ENCODE measurements at regions not wholly inside any gene's neighbourhood (a gene's known extent, or its start where the extent isn't known, plus 50 kb on each side); places are given as distances from the start of the nearest gene placed in this dataset.
"Not testable (repeated sequence)": the region's sequence is repeated elsewhere in the genome, so short reads cannot be mapped to it uniquely, and the experiment has no call there.

DNA sequence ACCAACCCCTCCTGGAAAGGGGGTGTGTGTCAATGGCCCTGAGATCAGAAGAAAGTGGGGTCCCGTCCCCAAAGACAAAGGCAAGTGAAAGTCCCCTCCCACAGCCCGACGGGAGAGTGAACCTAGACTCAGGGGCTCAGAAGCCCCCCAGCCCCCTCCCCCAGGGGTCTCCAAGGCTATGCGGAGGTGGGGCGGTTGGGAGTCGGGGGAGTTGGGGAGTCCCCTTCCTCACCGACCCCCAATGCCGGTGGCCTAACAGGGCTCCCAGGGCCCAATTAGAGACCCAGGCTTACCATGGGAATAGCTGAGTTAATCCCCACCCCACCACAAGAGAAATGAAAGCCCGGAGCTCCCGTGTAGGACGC lies 105.4 kb downstream of the SPATA31A6 start:
- H3K4me2 ChIP-seq (ENCODE audit: low read length); H3K27me3 ChIP-seq (ENCODE audit: insufficient read depth, low read length); H2BK5ac ChIP-seq (ENCODE audit: low read depth, low read length, poor library complexity); H3K4me1 ChIP-seq (ENCODE audit: control insufficient read depth in 1 of 2, insufficient read depth in 2 of 2, low read length in 2 of 2); H4K8ac ChIP-seq (ENCODE audit: low read depth, low read length); H3K4ac ChIP-seq (ENCODE audit: low read depth, low read length); H3K9ac ChIP-seq (ENCODE audit: low read length); H2AK5ac ChIP-seq (ENCODE audit: low read length); H3K79me2 ChIP-seq (ENCODE audit: control insufficient read depth, insufficient read depth, low read length, poor library complexity); H3K14ac ChIP-seq (ENCODE audit: low read length); H2BK120ac ChIP-seq (ENCODE audit: insufficient read depth, low read length, poor library complexity); H3K36me3 ChIP-seq (ENCODE audit: control insufficient read depth in 1 of 2, insufficient read depth in 2 of 2, low read length in 2 of 2); DNase-seq; H3K27ac ChIP-seq (ENCODE audit: low read depth, low read length); H3K23ac ChIP-seq (ENCODE audit: low read length); H3K79me1 ChIP-seq (ENCODE audit: low read length); H3K18ac ChIP-seq (ENCODE audit: low read length); H4K12ac ChIP-seq (ENCODE audit: low read depth, low read length); H4K91ac ChIP-seq (ENCODE audit: low read depth, low read length); H2BK12ac ChIP-seq (ENCODE audit: low read length); H3K9me3 ChIP-seq (ENCODE audit: insufficient read depth, low read depth, low read length); H3K4me3 ChIP-seq (ENCODE audit: low read depth, low read length); H2AFZ ChIP-seq (ENCODE audit: insufficient read depth, low read length, poor library complexity): not testable (repeated sequence)
- no CpG with 5 or more reads among the region's 11 CpGs for WGBS (ENCODE audit: extremely low coverage, insufficient coverage, insufficient read length)

DNA sequence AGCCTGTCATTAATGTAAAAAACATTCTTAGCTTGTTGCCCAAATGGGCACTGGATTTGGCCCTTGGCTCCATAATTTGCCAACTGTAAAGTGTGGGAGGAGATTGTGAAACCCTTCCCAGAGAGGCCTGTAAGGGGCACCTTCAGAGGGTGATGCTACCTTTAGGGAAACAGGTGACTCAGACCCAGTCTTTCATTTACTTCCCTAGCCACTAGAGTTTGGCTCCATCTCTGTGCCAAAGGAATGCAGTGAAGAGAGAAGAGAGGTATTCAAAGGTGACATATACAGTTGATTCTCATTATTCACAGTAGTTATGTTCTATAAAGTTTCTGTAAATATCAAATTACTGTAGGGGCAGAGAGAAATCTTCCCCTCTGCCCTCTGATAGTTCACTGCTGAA lies 116.7 kb downstream of the SPATA31A6 start:
- not testable (repeated sequence) for H3K79me2 ChIP-seq (ENCODE audit: control insufficient read depth, insufficient read depth, low read length, poor library complexity); H4K91ac ChIP-seq (ENCODE audit: low read depth, low read length); H2AK5ac ChIP-seq (ENCODE audit: low read length); H2BK120ac ChIP-seq (ENCODE audit: insufficient read depth, low read length, poor library complexity); H3K79me1 ChIP-seq (ENCODE audit: low read length); H3K4ac ChIP-seq (ENCODE audit: low read depth, low read length); H3K9me3 ChIP-seq (ENCODE audit: insufficient read depth, low read depth, low read length); H3K18ac ChIP-seq (ENCODE audit: low read length); H2AFZ ChIP-seq (ENCODE audit: insufficient read depth, low read length, poor library complexity); H3K27ac ChIP-seq (ENCODE audit: low read depth, low read length); H3K9ac ChIP-seq (ENCODE audit: low read length); H3K4me1 ChIP-seq (ENCODE audit: control insufficient read depth in 1 of 2, insufficient read depth in 2 of 2, low read length in 2 of 2); H2BK5ac ChIP-seq (ENCODE audit: low read depth, low read length, poor library complexity); H3K23ac ChIP-seq (ENCODE audit: low read length); H3K36me3 ChIP-seq (ENCODE audit: control insufficient read depth in 1 of 2, insufficient read depth in 2 of 2, low read length in 2 of 2); H3K4me3 ChIP-seq (ENCODE audit: low read depth, low read length); H3K14ac ChIP-seq (ENCODE audit: low read length); H2BK12ac ChIP-seq (ENCODE audit: low read length); H4K8ac ChIP-seq (ENCODE audit: low read depth, low read length); H4K12ac ChIP-seq (ENCODE audit: low read depth, low read length); DNase-seq; H3K27me3 ChIP-seq (ENCODE audit: insufficient read depth, low read length); H3K4me2 ChIP-seq (ENCODE audit: low read length)

DNA sequence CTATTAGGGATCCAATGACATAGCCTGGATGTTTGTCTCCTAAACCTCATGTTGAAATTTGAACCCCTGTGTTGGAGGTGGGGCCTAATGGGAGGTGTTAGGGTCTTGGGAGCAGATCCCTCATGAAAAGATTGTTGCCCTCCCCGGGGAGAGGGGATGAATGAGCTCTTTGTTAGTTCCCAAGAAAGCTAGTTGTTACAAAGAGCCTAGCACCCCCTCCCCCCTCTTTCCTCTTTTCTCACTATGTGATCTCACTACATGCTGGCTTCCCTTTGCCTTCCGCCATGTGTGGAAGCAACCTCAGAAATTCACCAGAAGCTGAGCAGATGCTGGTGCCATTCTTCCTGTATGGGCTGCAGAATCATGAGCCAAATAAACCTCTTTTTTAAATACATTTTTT lies 123.2 kb downstream of the SPATA31A6 start:
- not testable (repeated sequence) for H3K9ac ChIP-seq (ENCODE audit: low read length); H2BK5ac ChIP-seq (ENCODE audit: low read depth, low read length, poor library complexity); H3K27ac ChIP-seq (ENCODE audit: low read depth, low read length); H3K9me3 ChIP-seq (ENCODE audit: insufficient read depth, low read depth, low read length); H4K12ac ChIP-seq (ENCODE audit: low read depth, low read length); H3K79me1 ChIP-seq (ENCODE audit: low read length); H4K91ac ChIP-seq (ENCODE audit: low read depth, low read length); H3K14ac ChIP-seq (ENCODE audit: low read length); H3K27me3 ChIP-seq (ENCODE audit: insufficient read depth, low read length); H2AFZ ChIP-seq (ENCODE audit: insufficient read depth, low read length, poor library complexity); H3K18ac ChIP-seq (ENCODE audit: low read length); H3K36me3 ChIP-seq (ENCODE audit: control insufficient read depth in 1 of 2, insufficient read depth in 2 of 2, low read length in 2 of 2); H3K4me1 ChIP-seq (ENCODE audit: control insufficient read depth in 1 of 2, insufficient read depth in 2 of 2, low read length in 2 of 2); H2BK120ac ChIP-seq (ENCODE audit: insufficient read depth, low read length, poor library complexity); H2BK12ac ChIP-seq (ENCODE audit: low read length); H3K4me3 ChIP-seq (ENCODE audit: low read depth, low read length); H2AK5ac ChIP-seq (ENCODE audit: low read length); H3K4ac ChIP-seq (ENCODE audit: low read depth, low read length); DNase-seq; H4K8ac ChIP-seq (ENCODE audit: low read depth, low read length); H3K79me2 ChIP-seq (ENCODE audit: control insufficient read depth, insufficient read depth, low read length, poor library complexity); H3K23ac ChIP-seq (ENCODE audit: low read length); H3K4me2 ChIP-seq (ENCODE audit: low read length)
- WGBS (ENCODE audit: extremely low coverage, insufficient coverage, insufficient read length), result no CpG with 5 or more reads among the region's 2 CpGs

DNA sequence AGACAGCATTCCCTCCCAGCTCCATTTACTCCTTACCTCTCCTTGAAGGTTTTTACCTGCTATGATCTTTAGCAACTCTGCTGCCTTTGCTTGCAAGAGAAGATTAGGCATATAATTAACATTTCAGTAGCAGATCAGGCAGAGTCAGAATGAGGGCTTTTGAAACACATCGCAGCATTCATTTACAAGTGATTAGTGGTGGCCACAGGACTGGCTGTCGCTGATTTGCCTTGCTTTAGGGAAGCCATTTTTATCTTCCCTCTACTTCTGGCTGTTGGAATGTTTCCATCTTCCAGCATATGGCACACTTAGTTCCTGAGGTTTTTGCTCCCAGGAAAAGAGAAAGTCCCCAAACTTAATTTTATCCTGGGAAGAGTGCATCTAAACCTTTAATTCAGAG lies 124.0 kb downstream of the SPATA31A6 start:
- H3K9me3 ChIP-seq (ENCODE audit: insufficient read depth, low read depth, low read length); H2BK12ac ChIP-seq (ENCODE audit: low read length); H3K36me3 ChIP-seq (ENCODE audit: control insufficient read depth in 1 of 2, insufficient read depth in 2 of 2, low read length in 2 of 2); H3K27ac ChIP-seq (ENCODE audit: low read depth, low read length); H2AFZ ChIP-seq (ENCODE audit: insufficient read depth, low read length, poor library complexity); H3K9ac ChIP-seq (ENCODE audit: low read length); DNase-seq; H2BK120ac ChIP-seq (ENCODE audit: insufficient read depth, low read length, poor library complexity); H3K27me3 ChIP-seq (ENCODE audit: insufficient read depth, low read length); H4K91ac ChIP-seq (ENCODE audit: low read depth, low read length); H4K12ac ChIP-seq (ENCODE audit: low read depth, low read length); H3K4me1 ChIP-seq (ENCODE audit: control insufficient read depth in 1 of 2, insufficient read depth in 2 of 2, low read length in 2 of 2); H3K4ac ChIP-seq (ENCODE audit: low read depth, low read length); H3K79me1 ChIP-seq (ENCODE audit: low read length); H3K14ac ChIP-seq (ENCODE audit: low read length); H3K79me2 ChIP-seq (ENCODE audit: control insufficient read depth, insufficient read depth, low read length, poor library complexity); H4K8ac ChIP-seq (ENCODE audit: low read depth, low read length); H2AK5ac ChIP-seq (ENCODE audit: low read length); H3K23ac ChIP-seq (ENCODE audit: low read length); H3K4me3 ChIP-seq (ENCODE audit: low read depth, low read length); H3K18ac ChIP-seq (ENCODE audit: low read length); H3K4me2 ChIP-seq (ENCODE audit: low read length); H2BK5ac ChIP-seq (ENCODE audit: low read depth, low read length, poor library complexity): not testable (repeated sequence)
- no CpG with 5 or more reads among the region's 2 CpGs for WGBS (ENCODE audit: extremely low coverage, insufficient coverage, insufficient read length)

DNA sequence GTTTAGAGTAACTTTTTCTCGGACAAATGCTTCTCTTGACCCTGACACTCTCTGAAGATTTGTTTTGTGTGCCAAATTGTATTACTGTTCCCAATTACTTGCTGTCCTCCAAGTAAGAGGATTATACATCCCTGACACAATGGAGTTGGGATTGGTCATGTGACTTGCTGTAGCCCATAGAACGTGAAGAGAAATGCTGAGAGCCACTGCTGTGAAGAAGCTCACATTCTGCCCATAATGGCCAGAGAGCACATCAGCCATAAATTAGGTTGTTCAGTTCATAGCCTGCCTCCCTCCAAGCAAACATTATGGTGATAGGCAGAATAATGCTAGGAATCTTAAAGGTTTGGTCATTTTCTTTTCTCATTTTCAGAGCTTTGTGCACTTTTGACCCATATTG lies 127.5 kb downstream of the SPATA31A6 start:
- H3K4me2 ChIP-seq (ENCODE audit: low read length); H3K4me1 ChIP-seq (ENCODE audit: control insufficient read depth in 1 of 2, insufficient read depth in 2 of 2, low read length in 2 of 2); H4K8ac ChIP-seq (ENCODE audit: low read depth, low read length); H4K91ac ChIP-seq (ENCODE audit: low read depth, low read length); H3K79me1 ChIP-seq (ENCODE audit: low read length); H3K79me2 ChIP-seq (ENCODE audit: control insufficient read depth, insufficient read depth, low read length, poor library complexity); DNase-seq; H3K27ac ChIP-seq (ENCODE audit: low read depth, low read length); H2BK12ac ChIP-seq (ENCODE audit: low read length); H3K9ac ChIP-seq (ENCODE audit: low read length); H3K27me3 ChIP-seq (ENCODE audit: insufficient read depth, low read length); H3K36me3 ChIP-seq (ENCODE audit: control insufficient read depth in 1 of 2, insufficient read depth in 2 of 2, low read length in 2 of 2); H3K4ac ChIP-seq (ENCODE audit: low read depth, low read length); H2BK120ac ChIP-seq (ENCODE audit: insufficient read depth, low read length, poor library complexity); H2AFZ ChIP-seq (ENCODE audit: insufficient read depth, low read length, poor library complexity); H3K9me3 ChIP-seq (ENCODE audit: insufficient read depth, low read depth, low read length); H3K23ac ChIP-seq (ENCODE audit: low read length); H3K18ac ChIP-seq (ENCODE audit: low read length); H4K12ac ChIP-seq (ENCODE audit: low read depth, low read length); H2BK5ac ChIP-seq (ENCODE audit: low read depth, low read length, poor library complexity); H3K14ac ChIP-seq (ENCODE audit: low read length); H2AK5ac ChIP-seq (ENCODE audit: low read length); H3K4me3 ChIP-seq (ENCODE audit: low read depth, low read length): not testable (repeated sequence)
- WGBS (ENCODE audit: extremely low coverage, insufficient coverage, insufficient read length), result no CpG with 5 or more reads among the region's 2 CpGs
